ENCODE measurements at regions not wholly inside any gene's neighbourhood (a gene's known extent, or its start where the extent isn't known, plus 50 kb on each side); places are given as distances from the start of the nearest gene placed in this dataset.

- Histone ChIP-seq H3T11ph (ENCODE audit: low read length) (no peak overlapping the region), H2BK120ac (ENCODE audit: low read depth, low read length, poor library complexity, severe bottlenecking) (no peak overlapping the region), H4K20me1 (ENCODE audit: control insufficient read depth, insufficient read depth, insufficient read length) (no peaks in the 10 kb centered on the region), H3K14ac (ENCODE audit: insufficient read depth, low read length) (no peak overlapping the region), H2BK12ac (ENCODE audit: insufficient read length, low read depth, low read length) (no peak overlapping the region), H2BK5ac (ENCODE audit: insufficient read length, low read length) (no peak overlapping the region), H3K27ac (ENCODE audit: insufficient read length, low read depth, low read length) (no peak overlapping the region), H3K23me2 (ENCODE audit: insufficient read length, low read depth, low read length, poor library complexity, severe bottlenecking) (no peaks in the 10 kb centered on the region), H3K79me1 (ENCODE audit: insufficient read depth, low read depth, low read length, poor library complexity, severe bottlenecking) (no peaks in the 10 kb centered on the region), H3K4me2 (ENCODE audit: insufficient read depth, insufficient read length, low read length) (no peak overlapping the region), H4K91ac (ENCODE audit: insufficient read length, low read depth, low read length) (no peak overlapping the region), H3K9me3 (ENCODE audit: control insufficient read depth, low read depth, low read length) (no peaks in the 10 kb centered on the region), H4K8ac (replicated peaks; ENCODE audit: insufficient read length, low read depth, low read length) (no peak overlapping the region), H2AK5ac (ENCODE audit: insufficient read length, low read length) (no peak overlapping the region), H2BK15ac (ENCODE audit: low read depth, low read length) (no peak overlapping the region), H3K4ac (ENCODE audit: low read depth, low read length) (no peak overlapping the region), H3K4me1 (ENCODE audit: insufficient read depth, low read length) (no peaks in the 10 kb centered on the region), H4K5ac (ENCODE audit: insufficient read length, low read depth, low read length) (no peak overlapping the region), H2AFZ (ENCODE audit: low read length) (no peak overlapping the region), H3K27me3 (ENCODE audit: insufficient read depth, low read length) (no peaks in the 10 kb centered on the region), H3K56ac (ENCODE audit: insufficient read length, low read depth, low read length) (no peak overlapping the region), H3K18ac (ENCODE audit: insufficient read length, low read depth, low read length) (no peak overlapping the region), H3K23ac (ENCODE audit: insufficient read length, low read depth, low read length) (no peak overlapping the region), H3K9ac (ENCODE audit: extremely low read depth, insufficient read length, low read length) (no peak overlapping the region), H2BK20ac (ENCODE audit: low read depth, low read length, poor library complexity, severe bottlenecking) (no peak overlapping the region), H3K79me2 (ENCODE audit: insufficient read depth, low read length) (no peaks in the 10 kb centered on the region)
- no CpG with 5 or more reads among the region's 2 CpGs for WGBS (ENCODE audit: extremely low coverage, insufficient read length, low lambda C conversion rate)
- H3K27me3 Mint-ChIP-seq (ENCODE audit: low read depth) = no peaks in the 10 kb centered on the region
- H3K9me3 Mint-ChIP-seq = no peaks in the 10 kb centered on the region
- H3K4me1 Mint-ChIP-seq = no peaks in the 10 kb centered on the region
- no peak overlapping the region for H3K4me3 Mint-ChIP-seq
- no peak for TF ChIP-seq CTCF (conservative IDR thresholded peaks at IDR 0.05)
- H3K36me3 Mint-ChIP-seq (ENCODE audit: insufficient read depth in 1 of 3, low read depth in 3 of 3) = no peaks in the 10 kb centered on the region
- H3K27ac Mint-ChIP-seq = no peak overlapping the region
- no peak for DNase-seq
These were observed 750.4 kb downstream of the BRINP1 start for GRCh38 chr9:118618849-118619248.

Measured in H9 (cell line).